ENCODE measurements at regions not wholly inside any gene's neighbourhood (a gene's known extent, or its start where the extent isn't known, plus 50 kb on each side); places are given as distances from the start of the nearest gene placed in this dataset.

DNA sequence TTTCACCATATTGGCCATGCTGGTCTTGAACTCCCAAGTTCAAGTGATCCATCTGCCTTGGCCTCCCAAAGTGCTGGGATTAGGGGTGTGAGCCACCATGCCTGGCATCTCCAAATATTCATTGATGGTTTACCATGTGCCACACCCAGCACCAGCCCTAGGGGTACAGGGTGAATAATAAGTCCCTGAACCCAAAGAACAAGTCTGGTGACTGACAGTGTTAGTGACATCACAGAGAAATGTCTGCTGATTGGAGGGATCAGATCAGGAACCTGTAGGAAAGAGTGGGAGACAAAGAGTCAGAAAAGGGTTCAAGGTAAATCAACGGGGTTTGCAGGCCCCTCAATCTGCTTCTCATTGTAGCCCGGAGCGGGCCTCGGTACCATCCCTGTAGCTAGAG, 118.4 kb upstream of the NABP1 start:
- TF ChIP-seq, protein P1, sequence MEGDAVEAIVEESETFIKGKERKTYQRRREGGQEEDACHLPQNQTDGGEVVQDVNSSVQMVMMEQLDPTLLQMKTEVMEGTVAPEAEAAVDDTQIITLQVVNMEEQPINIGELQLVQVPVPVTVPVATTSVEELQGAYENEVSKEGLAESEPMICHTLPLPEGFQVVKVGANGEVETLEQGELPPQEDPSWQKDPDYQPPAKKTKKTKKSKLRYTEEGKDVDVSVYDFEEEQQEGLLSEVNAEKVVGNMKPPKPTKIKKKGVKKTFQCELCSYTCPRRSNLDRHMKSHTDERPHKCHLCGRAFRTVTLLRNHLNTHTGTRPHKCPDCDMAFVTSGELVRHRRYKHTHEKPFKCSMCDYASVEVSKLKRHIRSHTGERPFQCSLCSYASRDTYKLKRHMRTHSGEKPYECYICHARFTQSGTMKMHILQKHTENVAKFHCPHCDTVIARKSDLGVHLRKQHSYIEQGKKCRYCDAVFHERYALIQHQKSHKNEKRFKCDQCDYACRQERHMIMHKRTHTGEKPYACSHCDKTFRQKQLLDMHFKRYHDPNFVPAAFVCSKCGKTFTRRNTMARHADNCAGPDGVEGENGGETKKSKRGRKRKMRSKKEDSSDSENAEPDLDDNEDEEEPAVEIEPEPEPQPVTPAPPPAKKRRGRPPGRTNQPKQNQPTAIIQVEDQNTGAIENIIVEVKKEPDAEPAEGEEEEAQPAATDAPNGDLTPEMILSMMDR (IDR thresholded peaks at IDR 0.05; ENCODE audit: borderline replicate concordance, extremely low read depth, low read length, poor library complexity, severe bottlenecking), result no peak
- no peak for TF ChIP-seq EZH2 (IDR thresholded peaks at IDR 0.05; ENCODE audit: borderline replicate concordance, low read depth, low read length, severe bottlenecking)
